GM19468 (cell line): ENCODE measurements at regions not wholly inside any gene's neighbourhood (a gene's known extent, or its start where the extent isn't known, plus 50 kb on each side); places are given as distances from the start of the nearest gene placed in this dataset.
"Not testable (repeated sequence)": the region's sequence is repeated elsewhere in the genome, so short reads cannot be mapped to it uniquely, and the experiment has no call there.

Source experiments
- ATAC-seq: cut with Tn5 transposase; IDR thresholded peaks from one replicate; pipeline ENCODE4 v1.9.1; 2021; ENCODE audit warnings: mild to moderate bottlenecking, moderate library complexity, moderate number of reproducible peaks; ENCODE audit not compliant: unreplicated experiment; ENCODE audit errors: extremely low read depth

GRCh38 chr17:70668938-70669778 lies 499.8 kb downstream of the KCNJ2 start:
- no peak for ATAC-seq

GRCh38 chr17:70674061-70674460 lies 504.7 kb downstream of the KCNJ2 start:
- no peak for ATAC-seq

- ATAC-seq: no peak
These were observed 505.8 kb downstream of the KCNJ2 start for GRCh38 chr17:70675070-70675590.

GRCh38 chr17:70677783-70678647 lies 508.7 kb downstream of the KCNJ2 start:
- no peak for ATAC-seq

GRCh38 chr17:70678889-70679288 lies 509.6 kb downstream of the KCNJ2 start:
- ATAC-seq: no peak

GRCh38 chr17:70683936-70684335 lies 514.6 kb downstream of the KCNJ2 start:
- no peak for ATAC-seq

GRCh38 chr17:70687421-70687820 lies 518.1 kb downstream of the KCNJ2 start:
- no peak for ATAC-seq

- no peak for ATAC-seq
These were observed 521.8 kb downstream of the KCNJ2 start for GRCh38 chr17:70691150-70691549.

- no peak for ATAC-seq
These were observed 530.1 kb downstream of the KCNJ2 start for GRCh38 chr17:70699408-70699807.

- no peak for ATAC-seq
These were observed 533.4 kb downstream of the KCNJ2 start for GRCh38 chr17:70702683-70703255.

- no peak for ATAC-seq
These were observed 540.3 kb downstream of the KCNJ2 start for GRCh38 chr17:70709596-70709995.

- no peak for ATAC-seq
These were observed 544.4 kb downstream of the KCNJ2 start for GRCh38 chr17:70713694-70714093.

- ATAC-seq: no peak
These were observed 547.2 kb downstream of the KCNJ2 start for GRCh38 chr17:70716551-70716950.

GRCh38 chr17:70717042-70717441 lies 547.7 kb downstream of the KCNJ2 start:
- no peak for ATAC-seq

- ATAC-seq: no peak
These were observed 567.1 kb downstream of the KCNJ2 start for GRCh38 chr17:70736375-70736957.

GRCh38 chr17:70739065-70739464 lies 569.7 kb downstream of the KCNJ2 start:
- ATAC-seq: no peak

GRCh38 chr17:70746574-70746973 lies 577.2 kb downstream of the KCNJ2 start:
- not testable (repeated sequence) for ATAC-seq

GRCh38 chr17:70750983-70751382 lies 581.7 kb downstream of the KCNJ2 start:
- no peak for ATAC-seq

GRCh38 chr17:70752461-70752860 lies 583.1 kb downstream of the KCNJ2 start:
- ATAC-seq: not testable (repeated sequence)

GRCh38 chr17:70752966-70753467 lies 583.7 kb downstream of the KCNJ2 start:
- ATAC-seq: no peak
